Retinal pigment epithelial cell (primary cell): ENCODE measurements at regions not wholly inside any gene's neighbourhood (a gene's known extent, or its start where the extent isn't known, plus 50 kb on each side); places are given as distances from the start of the nearest gene placed in this dataset.
A peak's percentile ranks its signal among the peaks of the same experiment; 100 is the strongest.

Experiments
- DNase-seq: peaks from one replicate; pipeline ENCODE4 v3.0.0-alpha.2; 2010; ENCODE audit warnings: low read depth
- H3K4me3 ChIP-seq: 2 replicates; pipeline ENCODE4 v1.5.1; 2011; ENCODE audit warnings: mild to moderate bottlenecking, low read length, control low read depth, moderate library complexity
- TF ChIP-seq, protein P1 (sequence below): conservative IDR thresholded peaks from 2 replicates; pipeline ENCODE4 v1.5.1; 2011; ENCODE audit warnings: low read depth, low read length, control low read depth, inconsistent platforms

- no peak overlapping the region for H3K4me3 ChIP-seq
- no peak for DNase-seq
- TF ChIP-seq, protein P1, sequence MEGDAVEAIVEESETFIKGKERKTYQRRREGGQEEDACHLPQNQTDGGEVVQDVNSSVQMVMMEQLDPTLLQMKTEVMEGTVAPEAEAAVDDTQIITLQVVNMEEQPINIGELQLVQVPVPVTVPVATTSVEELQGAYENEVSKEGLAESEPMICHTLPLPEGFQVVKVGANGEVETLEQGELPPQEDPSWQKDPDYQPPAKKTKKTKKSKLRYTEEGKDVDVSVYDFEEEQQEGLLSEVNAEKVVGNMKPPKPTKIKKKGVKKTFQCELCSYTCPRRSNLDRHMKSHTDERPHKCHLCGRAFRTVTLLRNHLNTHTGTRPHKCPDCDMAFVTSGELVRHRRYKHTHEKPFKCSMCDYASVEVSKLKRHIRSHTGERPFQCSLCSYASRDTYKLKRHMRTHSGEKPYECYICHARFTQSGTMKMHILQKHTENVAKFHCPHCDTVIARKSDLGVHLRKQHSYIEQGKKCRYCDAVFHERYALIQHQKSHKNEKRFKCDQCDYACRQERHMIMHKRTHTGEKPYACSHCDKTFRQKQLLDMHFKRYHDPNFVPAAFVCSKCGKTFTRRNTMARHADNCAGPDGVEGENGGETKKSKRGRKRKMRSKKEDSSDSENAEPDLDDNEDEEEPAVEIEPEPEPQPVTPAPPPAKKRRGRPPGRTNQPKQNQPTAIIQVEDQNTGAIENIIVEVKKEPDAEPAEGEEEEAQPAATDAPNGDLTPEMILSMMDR, result no peak
Measured at GRCh38 chr3:67106874-67107273, 108.8 kb downstream of the KBTBD8 start.

DNA sequence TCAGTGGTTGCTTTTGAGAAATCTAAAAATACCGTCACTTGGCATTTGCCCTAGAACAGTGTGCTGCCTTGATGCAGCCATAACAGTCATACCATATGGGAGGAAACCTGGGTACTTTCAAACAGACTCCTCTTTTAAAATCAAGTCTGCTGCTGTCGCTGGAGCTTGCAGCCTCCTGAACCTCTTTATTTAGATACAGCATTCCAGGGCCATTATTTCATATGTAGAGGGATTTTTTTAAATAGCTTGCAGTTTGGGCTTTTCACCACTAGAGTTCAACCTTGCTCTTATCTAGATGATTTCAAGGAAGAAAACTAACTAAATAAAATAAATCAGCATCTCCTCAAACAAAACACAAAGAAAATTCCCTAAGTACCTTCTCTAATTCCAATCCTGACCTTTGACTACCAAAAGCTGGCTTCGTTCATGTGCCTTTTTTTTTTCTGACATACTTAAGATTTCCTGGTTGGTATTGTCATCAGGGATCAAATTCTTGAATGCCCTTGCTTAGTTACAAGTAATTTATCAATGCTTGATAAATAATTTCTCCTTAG is 111.6 kb downstream of the KBTBD8 start:
- no peak overlapping the region for H3K4me3 ChIP-seq
- peak; percentile 22 for DNase-seq
- TF ChIP-seq, protein P1, result peak; percentile 73

GRCh38 chr3:67113802-67114407 is 115.8 kb downstream of the KBTBD8 start:
- TF ChIP-seq, protein P1, result peak; percentile 98
- DNase-seq, result peak; percentile 41

GRCh38 chr3:67118122-67118521 is 120.0 kb downstream of the KBTBD8 start:
- DNase-seq, result no peak
- no peak overlapping the region for H3K4me3 ChIP-seq
- TF ChIP-seq, protein P1, result no peak

More at GRCh38 chr3:67113802-67114407, 115.8 kb downstream of the KBTBD8 start:
- no peak overlapping the region for H3K4me3 ChIP-seq

DNA sequence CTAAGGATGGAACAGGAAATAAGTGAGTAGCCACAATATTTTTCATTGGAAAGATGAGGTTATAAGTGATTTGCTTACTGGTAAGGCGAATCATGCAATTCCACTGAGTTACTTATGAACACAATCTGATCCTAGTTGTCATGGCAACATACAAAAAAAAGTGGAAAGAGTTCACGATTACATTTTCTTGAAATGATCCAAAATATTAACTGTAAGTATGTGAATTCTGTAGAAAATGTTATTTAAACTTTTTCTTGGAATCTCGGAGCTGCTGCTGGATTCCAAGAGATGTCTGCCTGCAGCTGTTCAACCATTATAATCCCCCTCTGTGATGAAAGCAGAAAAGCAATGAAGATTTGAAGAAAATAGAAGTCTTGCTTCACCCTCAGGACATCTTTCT is 120.5 kb downstream of the KBTBD8 start:
- no peak overlapping the region for H3K4me3 ChIP-seq
- TF ChIP-seq, protein P1, result no peak
- DNase-seq, result no peak

DNA sequence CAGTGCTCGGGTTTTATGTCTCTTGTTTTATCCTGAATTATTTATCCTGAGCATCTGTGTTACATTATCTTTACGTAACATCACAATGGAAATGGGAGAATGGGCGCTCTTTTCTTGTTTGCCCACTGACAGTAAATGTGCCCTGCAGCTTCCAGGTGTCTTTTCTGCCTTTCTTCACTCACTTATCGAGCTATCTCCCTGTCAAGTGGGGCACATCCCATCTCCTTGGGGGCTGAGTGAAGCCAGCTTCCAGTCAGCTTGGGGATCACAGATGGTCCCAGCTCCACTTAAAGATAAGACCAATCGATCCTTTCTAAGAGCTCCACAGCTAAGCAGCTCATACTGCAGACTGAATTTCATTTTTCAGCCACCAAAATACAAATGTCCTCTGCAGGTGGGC is 125.8 kb downstream of the KBTBD8 start:
- DNase-seq, result no peak
- TF ChIP-seq, protein P1, result no peak
- no peak overlapping the region for H3K4me3 ChIP-seq

DNA sequence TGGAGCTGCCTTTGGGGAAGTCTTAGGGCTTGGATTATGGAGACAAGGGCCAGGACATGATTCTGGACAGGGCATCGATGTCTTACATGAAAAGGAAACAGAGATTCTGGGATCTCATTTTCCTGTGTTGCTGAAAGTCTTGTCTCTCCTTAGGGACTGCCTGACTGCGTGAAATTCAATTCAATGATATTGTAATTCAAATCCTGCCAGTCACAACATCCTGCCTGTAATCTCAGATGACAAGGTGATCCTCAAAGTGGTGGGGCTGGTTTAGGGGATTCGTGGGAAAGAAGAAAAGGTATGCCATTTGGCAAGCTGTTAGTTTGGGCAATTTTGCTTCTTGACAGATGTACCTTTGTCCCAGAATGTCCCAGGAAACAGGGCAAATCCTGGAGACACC is 129.1 kb downstream of the KBTBD8 start:
- TF ChIP-seq, protein P1, result no peak
- DNase-seq, result no peak
- no peak overlapping the region for H3K4me3 ChIP-seq
